Esophagus squamous epithelium (tissue), 4 donors: ENCODE measurements at regions not wholly inside any gene's neighbourhood (a gene's known extent, or its start where the extent isn't known, plus 50 kb on each side); places are given as distances from the start of the nearest gene placed in this dataset.

Experiments
- CTCF ChIP-seq, 6 experiments: fragments of 450-650 bp in 4 of 6; fragments of 200-600 bp in 2 of 6; sonication (generic) in 2 of 6; IDR thresholded peaks; one replicate each; pipeline ENCODE4 v1.5.1; 2016 to 2019; ENCODE audit warnings: antibody characterized with exemption in 6 of 6, mild to moderate bottlenecking in 4 of 6, moderate library complexity in 4 of 6
- POLR2A ChIP-seq, 4 donors: fragments of 450-650 bp; IDR thresholded peaks; one replicate each; pipeline ENCODE4 v1.6.1; 2017; ENCODE audit warnings: antibody characterized with exemption in 4 of 4, mild to moderate bottlenecking in 4 of 4, moderate library complexity in 3 of 4

GRCh38 chr16:87170310-87170709 lies 146.9 kb downstream of the C16orf95 start:
- TF ChIP-seq CTCF (IDR thresholded peaks at IDR 0.05) (no peak), POLR2A (IDR thresholded peaks at IDR 0.05) (no peak)
